Transverse colon (tissue), 4 donors: ENCODE measurements at regions not wholly inside any gene's neighbourhood (a gene's known extent, or its start where the extent isn't known, plus 50 kb on each side); places are given as distances from the start of the nearest gene placed in this dataset.
"Not testable (repeated sequence)": the region's sequence is repeated elsewhere in the genome, so short reads cannot be mapped to it uniquely, and the experiment has no call there.

Experiments used
- DNase-seq: peaks from one replicate; pipeline ENCODE4 v3.0.0-alpha.2; 2019
- H3K27ac ChIP-seq, 4 donors: fragments of 200-600 bp; sonication (generic); 2 replicates each; pipeline ENCODE4 v1.5.1; 2016 to 2018; ENCODE audit warnings: inconsistent platforms in 4 of 4
- H3K27me3 ChIP-seq: fragments of 200-600 bp; sonication (generic); 2 replicates; pipeline ENCODE4 v1.5.1; 2017; ENCODE audit warnings: inconsistent platforms
- H3K36me3 ChIP-seq, 4 donors: fragments of 200-600 bp; sonication (generic); 2 replicates each; pipeline ENCODE4 v1.5.1; 2017 to 2019; ENCODE audit warnings: inconsistent platforms in 4 of 4
- H3K4me1 ChIP-seq, 4 donors: fragments of 200-600 bp; sonication (generic); 2 replicates each; pipeline ENCODE4 v1.5.1; 2017 to 2020; ENCODE audit warnings: inconsistent platforms in 4 of 4
- H3K4me3 ChIP-seq, 4 donors: fragments of 200-600 bp; sonication (generic); 1 replicate in 1 of 4; 2 replicates in 3 of 4; pipeline versions ENCODE4 v1.5.1 to v1.6.1; 2017 to 2019; ENCODE audit warnings: inconsistent platforms in 4 of 4
- H3K9me3 ChIP-seq, 2 donors: fragments of 200-600 bp; sonication (generic); 2 replicates each; pipeline ENCODE4 v1.5.1; 2017 to 2019; ENCODE audit warnings: inconsistent platforms in 2 of 2
- EP300 ChIP-seq: sonication (generic); formaldehyde crosslinking; IDR thresholded peaks from one replicate; pipeline ENCODE4 v1.6.1; 2017; ENCODE audit warnings: antibody characterized with exemption, low read depth
- POLR2A ChIP-seq: fragments of 450-650 bp; IDR thresholded peaks from one replicate; pipeline ENCODE4 v1.6.1; 2016; ENCODE audit warnings: antibody characterized with exemption, mild to moderate bottlenecking, moderate library complexity
- POLR2AphosphoS5 ChIP-seq, 3 donors: sonication (generic); formaldehyde crosslinking; IDR thresholded peaks; one replicate each; pipeline ENCODE4 v1.6.1; 2016; ENCODE audit warnings: antibody characterized with exemption in 3 of 3
- WGBS, 2 donors: methylation state at CpG; one replicate each; pipeline ENCODE4 v1.1.5; 2018; ENCODE audit warnings: low coverage in 1 of 2; 5-methylcytosine and 5-hydroxymethylcytosine counted together
- in situ Hi-C, 4 donors: fragments of 200-750 bp; cut with MboI; loops; one replicate each; pipeline versions ENCODE4 v1.15.0 to v1.15.1; 2017; ENCODE audit warnings: low sequenced_read_pairs in 3 of 4, low pct_ligation_motif_present in 1 of 4, low pct_unique_long_range_greater_than_20kb in 1 of 4
- intact Hi-C: fragments of 100-400 bp; cut with DNase I; formaldehyde crosslinking; loops from one replicate; pipeline ENCODE4 v1.15.1; 2023; ENCODE audit warnings: low total_unique reads
- TF ChIP-seq, protein P1 (sequence below), 5 experiments: fragments of 200-600 bp in 3 of 5; fragments of 450-650 bp in 2 of 5; sonication (generic) in 3 of 5; IDR thresholded peaks; 1 replicate in 2 of 5; 2 replicates in 3 of 5; pipeline ENCODE4 v1.5.1; 2016 to 2017; ENCODE audit warnings: antibody characterized with exemption in 5 of 5, inconsistent platforms in 3 of 5, mild to moderate bottlenecking in 2 of 5, moderate library complexity in 1 of 5

DNA sequence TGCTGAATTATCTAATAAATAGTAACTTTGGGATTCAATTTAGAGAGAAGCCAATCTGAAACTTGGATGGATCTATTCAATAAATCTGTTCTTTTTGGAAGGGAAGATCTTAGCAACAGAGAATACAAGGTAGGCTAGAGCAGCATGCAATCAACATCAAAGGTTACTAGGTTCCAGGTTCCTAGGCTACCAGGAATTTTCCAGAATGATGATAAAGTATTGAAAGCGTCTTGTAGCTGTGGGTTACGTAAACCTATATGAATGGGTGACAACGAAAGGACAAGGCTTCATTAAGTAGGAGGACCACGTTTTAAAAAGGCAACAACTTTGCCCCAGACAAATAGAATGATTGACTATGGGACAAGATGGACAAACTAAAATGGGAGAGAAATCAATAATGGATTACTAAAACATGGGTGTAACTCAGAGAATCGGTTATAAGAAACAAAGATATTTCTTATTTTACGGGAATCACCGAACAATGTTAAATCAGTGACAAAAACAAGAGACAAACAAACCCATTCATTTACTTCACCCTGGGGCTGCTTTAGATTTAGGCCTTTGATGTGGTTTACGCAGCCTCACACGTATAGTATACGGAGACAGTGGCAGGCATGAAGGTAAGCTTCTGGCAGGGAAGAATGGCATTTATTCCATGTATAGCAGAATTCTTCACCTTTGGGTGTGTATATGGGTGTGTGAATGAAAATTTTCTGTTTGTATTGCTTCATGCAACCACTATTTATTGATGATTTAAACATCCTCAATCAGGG lies 732.6 kb upstream of the PABPC4L start:
- Histone ChIP-seq H3K27me3 (no peaks in the 10 kb centered on the region), H3K4me1 (no peaks in the 10 kb centered on the region), H3K4me3 (no peak overlapping the region), H3K27ac (no peak overlapping the region), H3K9me3 (no peaks in the 10 kb centered on the region), H3K36me3 (no peaks in the 10 kb centered on the region)
- 78 to 80% methylated on average over 10 of the region's 10 CpGs for WGBS, 2 donors
- TF ChIP-seq EP300 (no peak), POLR2A (no peak), POLR2AphosphoS5 (IDR thresholded peaks at IDR 0.05) (no peak)
- TF ChIP-seq, protein P1, sequence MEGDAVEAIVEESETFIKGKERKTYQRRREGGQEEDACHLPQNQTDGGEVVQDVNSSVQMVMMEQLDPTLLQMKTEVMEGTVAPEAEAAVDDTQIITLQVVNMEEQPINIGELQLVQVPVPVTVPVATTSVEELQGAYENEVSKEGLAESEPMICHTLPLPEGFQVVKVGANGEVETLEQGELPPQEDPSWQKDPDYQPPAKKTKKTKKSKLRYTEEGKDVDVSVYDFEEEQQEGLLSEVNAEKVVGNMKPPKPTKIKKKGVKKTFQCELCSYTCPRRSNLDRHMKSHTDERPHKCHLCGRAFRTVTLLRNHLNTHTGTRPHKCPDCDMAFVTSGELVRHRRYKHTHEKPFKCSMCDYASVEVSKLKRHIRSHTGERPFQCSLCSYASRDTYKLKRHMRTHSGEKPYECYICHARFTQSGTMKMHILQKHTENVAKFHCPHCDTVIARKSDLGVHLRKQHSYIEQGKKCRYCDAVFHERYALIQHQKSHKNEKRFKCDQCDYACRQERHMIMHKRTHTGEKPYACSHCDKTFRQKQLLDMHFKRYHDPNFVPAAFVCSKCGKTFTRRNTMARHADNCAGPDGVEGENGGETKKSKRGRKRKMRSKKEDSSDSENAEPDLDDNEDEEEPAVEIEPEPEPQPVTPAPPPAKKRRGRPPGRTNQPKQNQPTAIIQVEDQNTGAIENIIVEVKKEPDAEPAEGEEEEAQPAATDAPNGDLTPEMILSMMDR (IDR thresholded peaks at IDR 0.05): no peak
- in situ Hi-C loops (no loop called here), intact Hi-C loops (no loop called here)
- no peak for DNase-seq

DNA sequence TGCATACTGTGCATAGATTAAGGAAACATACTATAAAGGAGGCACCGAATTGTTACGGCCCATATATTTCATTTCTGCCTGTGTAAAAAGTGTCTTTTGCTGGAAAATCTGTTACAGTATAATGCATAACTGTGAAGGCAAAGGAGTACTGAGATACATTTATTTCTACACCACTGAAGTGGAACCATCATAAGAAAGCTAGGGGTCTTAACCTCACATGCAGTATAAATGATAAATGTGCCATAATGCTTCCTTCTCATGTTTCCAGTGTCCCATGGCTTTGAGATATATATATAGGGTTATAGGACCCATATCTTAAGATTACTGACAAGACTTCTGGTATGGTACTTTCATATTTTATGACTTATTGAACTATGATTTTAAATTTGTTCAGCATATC lies 713.8 kb upstream of the PABPC4L start:
- no peak overlapping the region for H3K27ac ChIP-seq
- H3K36me3 ChIP-seq: no peaks in the 10 kb centered on the region
- in situ Hi-C loops (no loop called here), intact Hi-C loops (no loop called here)
- H3K9me3 ChIP-seq: no peaks in the 10 kb centered on the region
- WGBS, 2 donors: 96 to 100% methylated on average over 2 of the region's 2 CpGs
- no peak overlapping the region for H3K4me3 ChIP-seq
- no peak for DNase-seq
- no peaks in the 10 kb centered on the region for H3K27me3 ChIP-seq
- no peak for TF ChIP-seq POLR2AphosphoS5 (IDR thresholded peaks at IDR 0.05)
- TF ChIP-seq, protein P1 (IDR thresholded peaks at IDR 0.05): no peak
- TF ChIP-seq EP300: no peak
- no peak for TF ChIP-seq POLR2A
- H3K4me1 ChIP-seq: no peaks in the 10 kb centered on the region

DNA sequence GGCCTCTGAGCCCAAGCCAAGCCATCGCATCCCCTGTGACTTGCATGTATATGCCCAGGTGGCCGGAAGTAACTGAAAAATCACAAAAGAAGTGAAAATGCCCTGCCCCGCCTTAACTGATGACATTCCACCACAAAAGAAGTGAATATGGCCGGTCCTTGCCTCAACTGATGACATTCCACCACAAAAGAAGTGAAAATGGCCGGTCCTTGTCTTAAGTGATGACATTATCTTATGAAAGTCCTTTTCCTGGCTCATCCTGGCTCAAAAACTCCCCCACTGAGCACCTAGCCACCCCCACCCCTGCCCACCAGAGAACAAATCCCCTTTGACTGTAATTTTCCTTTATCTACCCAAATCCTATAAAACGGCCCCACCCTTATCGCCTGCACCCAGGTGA lies 712.7 kb upstream of the PABPC4L start:
- H3K36me3 ChIP-seq, H3K9me3 ChIP-seq, DNase-seq, H3K27ac ChIP-seq, H3K4me3 ChIP-seq, H3K4me1 ChIP-seq, in situ Hi-C loops, H3K27me3 ChIP-seq, intact Hi-C loops: not testable (repeated sequence)
- WGBS, 2 donors: 74 to 78% methylated on average over 4 to 7 of the region's 7 CpGs

DNA sequence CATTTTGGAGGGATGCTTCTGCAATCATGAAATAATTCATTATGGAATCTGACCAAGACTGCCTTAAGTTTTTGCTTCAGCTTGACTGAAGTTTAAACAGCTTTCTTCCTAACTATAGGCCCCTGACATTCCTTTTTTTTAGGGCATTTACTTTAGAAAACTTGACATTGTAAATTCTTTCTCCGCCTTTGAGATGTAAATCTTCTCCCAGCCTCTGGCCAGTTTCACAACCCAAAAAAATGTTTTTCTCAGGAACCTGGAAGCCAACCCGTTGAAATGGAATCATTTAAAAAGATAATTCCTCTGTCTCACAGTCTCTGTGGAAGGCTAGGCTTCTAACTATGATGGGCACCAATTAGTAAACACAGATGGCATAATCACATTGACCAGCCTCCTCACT lies 710.4 kb upstream of the PABPC4L start:
- in situ Hi-C loops: no loop called here
- intact Hi-C loops: no loop called here
- no peaks in the 10 kb centered on the region for H3K27me3 ChIP-seq
- TF ChIP-seq EP300 (no peak), POLR2AphosphoS5 (IDR thresholded peaks at IDR 0.05) (no peak), POLR2A (no peak)
- TF ChIP-seq, protein P1 (IDR thresholded peaks at IDR 0.05): no peak
- H3K27ac ChIP-seq: no peak overlapping the region
- no peaks in the 10 kb centered on the region for H3K4me1 ChIP-seq
- H3K9me3 ChIP-seq: no peaks in the 10 kb centered on the region
- H3K4me3 ChIP-seq: no peak overlapping the region
- no peak for DNase-seq
- 45 to 71% methylated on average over 1 to 2 of the region's 2 CpGs for WGBS, 2 donors
- no peaks in the 10 kb centered on the region for H3K36me3 ChIP-seq
